ENCODE measurements at regions not wholly inside any gene's neighbourhood (a gene's known extent, or its start where the extent isn't known, plus 50 kb on each side); places are given as distances from the start of the nearest gene placed in this dataset.
A peak's percentile ranks its signal among the peaks of the same experiment; 100 is the strongest.

- DNase-seq: peak; percentile 41
- no peaks in the 10 kb centered on the region for H3K36me3 Mint-ChIP-seq (ENCODE audit: low read depth)
- H3K27ac Mint-ChIP-seq: no peak overlapping the region
- peaks cover 8% of the 10 kb centered on the region for H3K27me3 Mint-ChIP-seq (ENCODE audit: low read depth)
- intact Hi-C loops (cut with micrococcal nuclease): no loop called here
- CTCF ChIA-PET: no interaction called here
- H3K4me3 Mint-ChIP-seq: no peak overlapping the region
- H3K4me1 Mint-ChIP-seq (ENCODE audit: low read depth): no peaks in the 10 kb centered on the region
- peaks cover 5% of the 10 kb centered on the region for H3K9me3 Mint-ChIP-seq
Measured at GRCh38 chr11:45444796-45445195, 158.7 kb upstream of the SYT13 start.

- DNase-seq: no peak
- Mint-ChIP-seq H3K27me3 (ENCODE audit: low read depth) (peaks cover 3% of the 10 kb centered on the region), H3K4me1 (ENCODE audit: low read depth) (no peaks in the 10 kb centered on the region), H3K36me3 (ENCODE audit: low read depth) (no peaks in the 10 kb centered on the region), H3K9me3 (peaks cover 8% of the 10 kb centered on the region), H3K4me3 (no peak overlapping the region), H3K27ac (no peak overlapping the region)
- intact Hi-C loops (cut with micrococcal nuclease): no loop called here
- CTCF ChIA-PET: no interaction called here
Measured at GRCh38 chr11:45440111-45440510, 154.0 kb upstream of the SYT13 start.

- CTCF ChIA-PET: no interaction called here
- intact Hi-C loops (cut with micrococcal nuclease): no loop called here
- no peak overlapping the region for H3K27ac Mint-ChIP-seq
Measured at GRCh38 chr11:45436966-45437365, 150.8 kb upstream of the SYT13 start.

GRCh38 chr11:45436118-45436517 lies 150.0 kb upstream of the SYT13 start:
- Mint-ChIP-seq H3K36me3 (ENCODE audit: low read depth) (no peaks in the 10 kb centered on the region), H3K9me3 (peaks cover 8% of the 10 kb centered on the region), H3K27me3 (ENCODE audit: low read depth) (peaks cover 9% of the 10 kb centered on the region), H3K4me1 (ENCODE audit: low read depth) (no peaks in the 10 kb centered on the region), H3K4me3 (no peak overlapping the region), H3K27ac (no peak overlapping the region)
- DNase-seq: no peak
- intact Hi-C loops (cut with micrococcal nuclease): no loop called here
- CTCF ChIA-PET: no interaction called here

More at GRCh38 chr11:45436966-45437365, 150.8 kb upstream of the SYT13 start:
- H3K27me3 Mint-ChIP-seq (ENCODE audit: low read depth): peaks cover 9% of the 10 kb centered on the region
- no peak for DNase-seq
- no peaks in the 10 kb centered on the region for H3K4me1 Mint-ChIP-seq (ENCODE audit: low read depth)
- H3K9me3 Mint-ChIP-seq: peaks cover 8% of the 10 kb centered on the region
- no peaks in the 10 kb centered on the region for H3K36me3 Mint-ChIP-seq (ENCODE audit: low read depth)
- no peak overlapping the region for H3K4me3 Mint-ChIP-seq

GRCh38 chr11:45435706-45436105 lies 149.6 kb upstream of the SYT13 start:
- Mint-ChIP-seq H3K9me3 (peaks cover 8% of the 10 kb centered on the region), H3K27ac (no peak overlapping the region), H3K4me3 (no peak overlapping the region), H3K4me1 (ENCODE audit: low read depth) (no peaks in the 10 kb centered on the region), H3K36me3 (ENCODE audit: low read depth) (no peaks in the 10 kb centered on the region), H3K27me3 (ENCODE audit: low read depth) (peaks cover 9% of the 10 kb centered on the region)
- CTCF ChIA-PET: no interaction called here
- intact Hi-C loops (cut with micrococcal nuclease): no loop called here
- no peak for DNase-seq

- intact Hi-C loops (cut with micrococcal nuclease): no loop called here
- Mint-ChIP-seq H3K27me3 (ENCODE audit: low read depth) (peaks cover 14% of the 10 kb centered on the region), H3K4me3 (no peak overlapping the region), H3K27ac (no peak overlapping the region), H3K4me1 (ENCODE audit: low read depth) (no peaks in the 10 kb centered on the region), H3K9me3 (no peaks in the 10 kb centered on the region), H3K36me3 (ENCODE audit: low read depth) (no peaks in the 10 kb centered on the region)
- CTCF ChIA-PET: no interaction called here
- DNase-seq: no peak
Measured at GRCh38 chr11:45432910-45433309, 146.8 kb upstream of the SYT13 start.

GRCh38 chr11:45432100-45432499 lies 146.0 kb upstream of the SYT13 start:
- H3K4me1 Mint-ChIP-seq (ENCODE audit: low read depth): no peaks in the 10 kb centered on the region
- CTCF ChIA-PET: no interaction called here
- peaks cover 14% of the 10 kb centered on the region for H3K27me3 Mint-ChIP-seq (ENCODE audit: low read depth)
- no peaks in the 10 kb centered on the region for H3K36me3 Mint-ChIP-seq (ENCODE audit: low read depth)
- no peak overlapping the region for H3K4me3 Mint-ChIP-seq
- intact Hi-C loops (cut with micrococcal nuclease): no loop called here
- no peak for DNase-seq
- H3K27ac Mint-ChIP-seq: no peak overlapping the region
- no peaks in the 10 kb centered on the region for H3K9me3 Mint-ChIP-seq

GRCh38 chr11:45431046-45432018 lies 145.2 kb upstream of the SYT13 start:
- CTCF ChIA-PET: interaction anchor here (0.6 kb wide), 1 partner anchor 117 kb away, joined by 5 read pairs; no protein-coding TSS in a partner anchor
- Mint-ChIP-seq H3K4me3 (no peak overlapping the region), H3K27me3 (ENCODE audit: low read depth) (peaks cover 12% of the 10 kb centered on the region), H3K36me3 (ENCODE audit: low read depth) (no peaks in the 10 kb centered on the region), H3K4me1 (ENCODE audit: low read depth) (no peaks in the 10 kb centered on the region), H3K9me3 (no peaks in the 10 kb centered on the region), H3K27ac (no peak overlapping the region)
- no peak for DNase-seq
- intact Hi-C loops (cut with micrococcal nuclease): no loop called here

GRCh38 chr11:45430361-45430760 lies 144.2 kb upstream of the SYT13 start:
- CTCF ChIA-PET: no interaction called here
- Mint-ChIP-seq H3K27ac (no peak overlapping the region), H3K4me1 (ENCODE audit: low read depth) (no peaks in the 10 kb centered on the region), H3K36me3 (ENCODE audit: low read depth) (no peaks in the 10 kb centered on the region), H3K4me3 (no peak overlapping the region), H3K27me3 (ENCODE audit: low read depth) (peaks cover 13% of the 10 kb centered on the region), H3K9me3 (no peaks in the 10 kb centered on the region)
- intact Hi-C loops (cut with micrococcal nuclease): no loop called here
- no peak for DNase-seq

- peaks cover 15% of the 10 kb centered on the region for H3K27me3 Mint-ChIP-seq (ENCODE audit: low read depth)
- CTCF ChIA-PET: no interaction called here
- H3K27ac Mint-ChIP-seq: no peak overlapping the region
- DNase-seq: no peak
- intact Hi-C loops (cut with micrococcal nuclease): no loop called here
- H3K4me1 Mint-ChIP-seq (ENCODE audit: low read depth): no peaks in the 10 kb centered on the region
- H3K9me3 Mint-ChIP-seq: no peaks in the 10 kb centered on the region
- no peak overlapping the region for H3K4me3 Mint-ChIP-seq
- H3K36me3 Mint-ChIP-seq (ENCODE audit: low read depth): no peaks in the 10 kb centered on the region
Measured at GRCh38 chr11:45429719-45430118, 143.6 kb upstream of the SYT13 start.

- DNase-seq: no peak
- H3K4me3 Mint-ChIP-seq: no peak overlapping the region
- no peak overlapping the region for H3K27ac Mint-ChIP-seq
- no peaks in the 10 kb centered on the region for H3K36me3 Mint-ChIP-seq (ENCODE audit: low read depth)
- peaks cover 13% of the 10 kb centered on the region for H3K27me3 Mint-ChIP-seq (ENCODE audit: low read depth)
- H3K4me1 Mint-ChIP-seq (ENCODE audit: low read depth): no peaks in the 10 kb centered on the region
- H3K9me3 Mint-ChIP-seq: no peaks in the 10 kb centered on the region
- intact Hi-C loops (cut with micrococcal nuclease): no loop called here
- CTCF ChIA-PET: no interaction called here
Measured at GRCh38 chr11:45428541-45429230, 142.5 kb upstream of the SYT13 start.

GRCh38 chr11:45428116-45428515 lies 142.0 kb upstream of the SYT13 start:
- no peak overlapping the region for H3K4me3 Mint-ChIP-seq
- DNase-seq: no peak
- intact Hi-C loops (cut with micrococcal nuclease): no loop called here
- peaks cover 9% of the 10 kb centered on the region for H3K27me3 Mint-ChIP-seq (ENCODE audit: low read depth)
- no peaks in the 10 kb centered on the region for H3K9me3 Mint-ChIP-seq
- no peak overlapping the region for H3K27ac Mint-ChIP-seq
- H3K36me3 Mint-ChIP-seq (ENCODE audit: low read depth): no peaks in the 10 kb centered on the region
- CTCF ChIA-PET: no interaction called here
- H3K4me1 Mint-ChIP-seq (ENCODE audit: low read depth): no peaks in the 10 kb centered on the region

All from activated naive CD4-positive, alpha-beta T cell treated with anti-CD3 and anti-CD28 coated beads for 36 hours (primary cell).